T-helper 2 cell treated with Interferon-gamma antibody and Interleukin-4, amounts not matched to agents 5 μg/mL and 100 μg/mL, for 36 hours (primary cell): ENCODE measurements at regions not wholly inside any gene's neighbourhood (a gene's known extent, or its start where the extent isn't known, plus 50 kb on each side); places are given as distances from the start of the nearest gene placed in this dataset.
A peak's percentile ranks its signal among the peaks of the same experiment; 100 is the strongest.

Experiments used
- DNase-seq: peaks from one replicate; pipeline ENCODE4 v3.0.0; 2021; ENCODE audit warnings: low spot score
- H3K27ac Mint-ChIP-seq: one replicate; pipeline ENCODE4 v1.8.0; 2021; ENCODE audit warnings: mild to moderate bottlenecking, mixed read lengths
- H3K27me3 Mint-ChIP-seq: one replicate; pipeline ENCODE4 v1.8.0; 2021; ENCODE audit warnings: low read depth, mixed read lengths
- H3K36me3 Mint-ChIP-seq: one replicate; pipeline ENCODE4 v1.8.0; 2021; ENCODE audit warnings: low read depth, mixed read lengths
- H3K4me1 Mint-ChIP-seq: one replicate; pipeline ENCODE4 v1.8.0; 2021; ENCODE audit warnings: low read depth, mixed read lengths
- H3K4me3 Mint-ChIP-seq: one replicate; pipeline ENCODE4 v1.8.0; 2022; ENCODE audit warnings: mild to moderate bottlenecking, moderate library complexity, mixed read lengths
- H3K9me3 Mint-ChIP-seq: one replicate; pipeline ENCODE4 v1.8.0; 2021; ENCODE audit warnings: mixed read lengths

- Mint-ChIP-seq H3K4me1 (no peaks in the 10 kb centered on the region), H3K36me3 (no peaks in the 10 kb centered on the region), H3K27ac (no peak overlapping the region), H3K9me3 (no peaks in the 10 kb centered on the region), H3K4me3 (no peak overlapping the region), H3K27me3 (peaks cover 17% of the 10 kb centered on the region)
- no peak for DNase-seq
Observed at GRCh38 chr1:184215274-184215925, 163.9 kb downstream of the TSEN15 start.

- H3K27ac Mint-ChIP-seq, result no peak overlapping the region
- H3K9me3 Mint-ChIP-seq, result no peaks in the 10 kb centered on the region
- peaks cover 1% of the 10 kb centered on the region for H3K4me1 Mint-ChIP-seq
- no peak overlapping the region for H3K4me3 Mint-ChIP-seq
- no peaks in the 10 kb centered on the region for H3K36me3 Mint-ChIP-seq
- no peak for DNase-seq
- H3K27me3 Mint-ChIP-seq, result peaks cover 17% of the 10 kb centered on the region
Observed at GRCh38 chr1:184218458-184219075, 167.0 kb downstream of the TSEN15 start.

- peaks cover 1% of the 10 kb centered on the region for H3K4me1 Mint-ChIP-seq
- H3K9me3 Mint-ChIP-seq, result no peaks in the 10 kb centered on the region
- no peak overlapping the region for H3K4me3 Mint-ChIP-seq
- no peak overlapping the region for H3K27ac Mint-ChIP-seq
- H3K36me3 Mint-ChIP-seq, result no peaks in the 10 kb centered on the region
- peaks cover 19% of the 10 kb centered on the region for H3K27me3 Mint-ChIP-seq
- no peak for DNase-seq
Observed at GRCh38 chr1:184219414-184219813, 167.4 kb upstream of the C1orf21 start.

GRCh38 chr1:184219883-184220282 is 166.9 kb upstream of the C1orf21 start:
- Mint-ChIP-seq H3K27me3 (peaks cover 19% of the 10 kb centered on the region), H3K9me3 (no peaks in the 10 kb centered on the region), H3K4me3 (no peak overlapping the region), H3K27ac (no peak overlapping the region), H3K36me3 (no peaks in the 10 kb centered on the region), H3K4me1 (peaks cover 1% of the 10 kb centered on the region)
- no peak for DNase-seq

GRCh38 chr1:184221087-184221486 is 165.7 kb upstream of the C1orf21 start:
- DNase-seq, result no peak
- Mint-ChIP-seq H3K4me3 (no peak overlapping the region), H3K4me1 (peaks cover 1% of the 10 kb centered on the region), H3K9me3 (no peaks in the 10 kb centered on the region), H3K36me3 (no peaks in the 10 kb centered on the region), H3K27ac (no peak overlapping the region), H3K27me3 (peaks cover 16% of the 10 kb centered on the region)

GRCh38 chr1:184222652-184223052 is 164.2 kb upstream of the C1orf21 start:
- peak; percentile 11 for DNase-seq
- no peak overlapping the region for H3K4me3 Mint-ChIP-seq

GRCh38 chr1:184223216-184223615 is 163.6 kb upstream of the C1orf21 start:
- H3K27me3 Mint-ChIP-seq, result peaks cover 4% of the 10 kb centered on the region
- no peaks in the 10 kb centered on the region for H3K9me3 Mint-ChIP-seq
- DNase-seq, result no peak
- peaks cover 1% of the 10 kb centered on the region for H3K4me1 Mint-ChIP-seq
- no peak overlapping the region for H3K27ac Mint-ChIP-seq
- H3K4me3 Mint-ChIP-seq, result no peak overlapping the region
- H3K36me3 Mint-ChIP-seq, result no peaks in the 10 kb centered on the region

More at GRCh38 chr1:184222652-184223052, 164.2 kb upstream of the C1orf21 start:
- Mint-ChIP-seq H3K4me1 (peaks cover 1% of the 10 kb centered on the region), H3K36me3 (no peaks in the 10 kb centered on the region), H3K27ac (no peak overlapping the region), H3K27me3 (peaks cover 4% of the 10 kb centered on the region), H3K9me3 (no peaks in the 10 kb centered on the region)

GRCh38 chr1:184225283-184226099 is 161.3 kb upstream of the C1orf21 start:
- no peak for DNase-seq
- no peaks in the 10 kb centered on the region for H3K9me3 Mint-ChIP-seq
- H3K4me3 Mint-ChIP-seq, result no peak overlapping the region

GRCh38 chr1:184226100-184226487 is 160.7 kb upstream of the C1orf21 start:
- Mint-ChIP-seq H3K4me3 (no peak overlapping the region), H3K36me3 (no peaks in the 10 kb centered on the region), H3K9me3 (no peaks in the 10 kb centered on the region), H3K27ac (no peak overlapping the region), H3K27me3 (peaks cover 5% of the 10 kb centered on the region), H3K4me1 (peaks cover 1% of the 10 kb centered on the region)
- DNase-seq, result no peak

More at GRCh38 chr1:184225283-184226099, 161.3 kb upstream of the C1orf21 start:
- Mint-ChIP-seq H3K27me3 (peaks cover 5% of the 10 kb centered on the region), H3K27ac (no peak overlapping the region), H3K4me1 (peaks cover 1% of the 10 kb centered on the region), H3K36me3 (no peaks in the 10 kb centered on the region)

- H3K36me3 Mint-ChIP-seq, result no peaks in the 10 kb centered on the region
- H3K4me1 Mint-ChIP-seq, result no peaks in the 10 kb centered on the region
- H3K27me3 Mint-ChIP-seq, result peaks cover 10% of the 10 kb centered on the region
- H3K27ac Mint-ChIP-seq, result no peak overlapping the region
- no peak for DNase-seq
- no peak overlapping the region for H3K4me3 Mint-ChIP-seq
- no peaks in the 10 kb centered on the region for H3K9me3 Mint-ChIP-seq
Observed at GRCh38 chr1:184228558-184228957, 158.3 kb upstream of the C1orf21 start.

- Mint-ChIP-seq H3K4me1 (no peaks in the 10 kb centered on the region), H3K4me3 (no peak overlapping the region), H3K9me3 (no peaks in the 10 kb centered on the region), H3K27ac (no peak overlapping the region), H3K27me3 (peaks cover 7% of the 10 kb centered on the region), H3K36me3 (no peaks in the 10 kb centered on the region)
- no peak for DNase-seq
Observed at GRCh38 chr1:184237588-184237987, 149.2 kb upstream of the C1orf21 start.

- H3K27me3 Mint-ChIP-seq, result peaks cover 7% of the 10 kb centered on the region
- H3K27ac Mint-ChIP-seq, result no peak overlapping the region
- H3K36me3 Mint-ChIP-seq, result no peaks in the 10 kb centered on the region
- no peaks in the 10 kb centered on the region for H3K4me1 Mint-ChIP-seq
- no peaks in the 10 kb centered on the region for H3K9me3 Mint-ChIP-seq
- no peak overlapping the region for H3K4me3 Mint-ChIP-seq
- no peak for DNase-seq
Observed at GRCh38 chr1:184241446-184241845, 145.4 kb upstream of the C1orf21 start.

GRCh38 chr1:184242507-184242943 is 144.3 kb upstream of the C1orf21 start:
- DNase-seq, result no peak
- no peaks in the 10 kb centered on the region for H3K4me1 Mint-ChIP-seq
- H3K27ac Mint-ChIP-seq, result no peak overlapping the region
- H3K27me3 Mint-ChIP-seq, result peaks cover 7% of the 10 kb centered on the region
- H3K4me3 Mint-ChIP-seq, result no peak overlapping the region
- H3K36me3 Mint-ChIP-seq, result no peaks in the 10 kb centered on the region
- no peaks in the 10 kb centered on the region for H3K9me3 Mint-ChIP-seq

GRCh38 chr1:184244962-184245361 is 141.9 kb upstream of the C1orf21 start:
- Mint-ChIP-seq H3K27me3 (peaks cover 8% of the 10 kb centered on the region), H3K4me3 (no peak overlapping the region), H3K4me1 (no peaks in the 10 kb centered on the region), H3K36me3 (no peaks in the 10 kb centered on the region), H3K27ac (no peak overlapping the region), H3K9me3 (no peaks in the 10 kb centered on the region)
- DNase-seq, result no peak
